ENCODE measurements at regions not wholly inside any gene's neighbourhood (a gene's known extent, or its start where the extent isn't known, plus 50 kb on each side); places are given as distances from the start of the nearest gene placed in this dataset.

DNA sequence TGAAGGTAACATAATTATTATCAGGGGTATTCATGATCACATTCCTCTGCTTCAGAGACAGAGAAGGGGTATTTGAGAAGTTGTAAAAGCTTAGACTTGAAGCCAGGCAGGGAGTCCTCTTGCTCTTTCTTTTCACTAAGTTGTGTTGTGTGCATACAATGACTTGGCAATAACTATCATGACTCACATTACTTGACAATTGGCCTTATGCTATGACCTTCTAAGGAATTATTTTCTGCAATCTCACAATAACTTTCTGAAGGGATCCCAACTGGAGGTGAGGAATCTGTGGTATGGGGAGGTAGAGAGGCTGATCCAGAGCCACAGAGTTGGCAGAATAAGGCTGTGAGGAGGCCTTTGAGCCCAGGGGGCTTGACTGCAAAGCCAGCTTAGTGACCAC, 622.3 kb downstream of the MTRR start:
- TF ChIP-seq, protein P1, sequence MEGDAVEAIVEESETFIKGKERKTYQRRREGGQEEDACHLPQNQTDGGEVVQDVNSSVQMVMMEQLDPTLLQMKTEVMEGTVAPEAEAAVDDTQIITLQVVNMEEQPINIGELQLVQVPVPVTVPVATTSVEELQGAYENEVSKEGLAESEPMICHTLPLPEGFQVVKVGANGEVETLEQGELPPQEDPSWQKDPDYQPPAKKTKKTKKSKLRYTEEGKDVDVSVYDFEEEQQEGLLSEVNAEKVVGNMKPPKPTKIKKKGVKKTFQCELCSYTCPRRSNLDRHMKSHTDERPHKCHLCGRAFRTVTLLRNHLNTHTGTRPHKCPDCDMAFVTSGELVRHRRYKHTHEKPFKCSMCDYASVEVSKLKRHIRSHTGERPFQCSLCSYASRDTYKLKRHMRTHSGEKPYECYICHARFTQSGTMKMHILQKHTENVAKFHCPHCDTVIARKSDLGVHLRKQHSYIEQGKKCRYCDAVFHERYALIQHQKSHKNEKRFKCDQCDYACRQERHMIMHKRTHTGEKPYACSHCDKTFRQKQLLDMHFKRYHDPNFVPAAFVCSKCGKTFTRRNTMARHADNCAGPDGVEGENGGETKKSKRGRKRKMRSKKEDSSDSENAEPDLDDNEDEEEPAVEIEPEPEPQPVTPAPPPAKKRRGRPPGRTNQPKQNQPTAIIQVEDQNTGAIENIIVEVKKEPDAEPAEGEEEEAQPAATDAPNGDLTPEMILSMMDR (IDR thresholded peaks at IDR 0.05) = no peak
- TF ChIP-seq EZH2 (IDR thresholded peaks at IDR 0.05) (no peak), EZH2phosphoT487 (IDR thresholded peaks at IDR 0.05) (no peak)
